ENCODE measurements at regions not wholly inside any gene's neighbourhood (a gene's known extent, or its start where the extent isn't known, plus 50 kb on each side); places are given as distances from the start of the nearest gene placed in this dataset.

DNA sequence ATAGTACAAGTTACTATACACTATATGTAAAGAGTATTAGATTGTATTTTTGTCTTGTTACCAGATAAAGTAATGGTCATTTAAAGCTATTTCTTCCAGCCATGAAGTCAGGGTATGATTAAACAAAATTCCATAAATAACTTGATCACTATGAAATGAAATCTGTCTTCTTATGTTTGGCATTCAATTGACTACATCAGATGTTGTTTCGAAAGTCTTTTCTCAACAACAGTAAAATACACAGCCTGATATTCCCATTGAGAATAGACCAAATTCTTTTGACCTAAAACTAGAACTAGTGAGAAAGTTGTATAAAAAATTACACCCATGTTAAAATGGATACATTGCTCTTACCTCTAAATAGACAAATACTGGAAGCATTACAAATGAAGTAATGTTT, 134.6 kb upstream of the ADAMTS5 start:
- H3K9ac ChIP-seq (ENCODE audit: low read length): no peak overlapping the region
- TF ChIP-seq CTCF (IDR thresholded peaks at IDR 0.05; ENCODE audit: insufficient read depth, low read length, poor library complexity, severe bottlenecking): no peak
- no peak for TF ChIP-seq EZH2phosphoT487 (conservative IDR thresholded peaks at IDR 0.05; ENCODE audit: low read length)
- H3K27ac ChIP-seq (ENCODE audit: low read depth, low read length): no peak overlapping the region
- H3K79me2 ChIP-seq (ENCODE audit: insufficient read depth, low read length): no peaks in the 10 kb centered on the region
- H3K9me3 ChIP-seq (ENCODE audit: insufficient read depth, low read length): no peaks in the 10 kb centered on the region
- no peaks in the 10 kb centered on the region for H3K36me3 ChIP-seq (ENCODE audit: low read length)
- H2AFZ ChIP-seq (ENCODE audit: low read depth, low read length, severe bottlenecking): no peak overlapping the region
- no peaks in the 10 kb centered on the region for H4K20me1 ChIP-seq (ENCODE audit: low read depth, low read length)
- H3F3A ChIP-seq (ENCODE audit: insufficient read depth): no peaks in the 10 kb centered on the region
- H3K9me2 ChIP-seq (replicated peaks; ENCODE audit: insufficient read depth, low read length): no peaks in the 10 kb centered on the region
- no peak overlapping the region for H3K4me2 ChIP-seq (ENCODE audit: low read depth, low read length, poor library complexity, severe bottlenecking)
- no peaks in the 10 kb centered on the region for H3K27me3 ChIP-seq (ENCODE audit: low read length)
- H3K4me3 ChIP-seq (ENCODE audit: insufficient read depth, low read length, poor library complexity, severe bottlenecking): no peak overlapping the region

DNA sequence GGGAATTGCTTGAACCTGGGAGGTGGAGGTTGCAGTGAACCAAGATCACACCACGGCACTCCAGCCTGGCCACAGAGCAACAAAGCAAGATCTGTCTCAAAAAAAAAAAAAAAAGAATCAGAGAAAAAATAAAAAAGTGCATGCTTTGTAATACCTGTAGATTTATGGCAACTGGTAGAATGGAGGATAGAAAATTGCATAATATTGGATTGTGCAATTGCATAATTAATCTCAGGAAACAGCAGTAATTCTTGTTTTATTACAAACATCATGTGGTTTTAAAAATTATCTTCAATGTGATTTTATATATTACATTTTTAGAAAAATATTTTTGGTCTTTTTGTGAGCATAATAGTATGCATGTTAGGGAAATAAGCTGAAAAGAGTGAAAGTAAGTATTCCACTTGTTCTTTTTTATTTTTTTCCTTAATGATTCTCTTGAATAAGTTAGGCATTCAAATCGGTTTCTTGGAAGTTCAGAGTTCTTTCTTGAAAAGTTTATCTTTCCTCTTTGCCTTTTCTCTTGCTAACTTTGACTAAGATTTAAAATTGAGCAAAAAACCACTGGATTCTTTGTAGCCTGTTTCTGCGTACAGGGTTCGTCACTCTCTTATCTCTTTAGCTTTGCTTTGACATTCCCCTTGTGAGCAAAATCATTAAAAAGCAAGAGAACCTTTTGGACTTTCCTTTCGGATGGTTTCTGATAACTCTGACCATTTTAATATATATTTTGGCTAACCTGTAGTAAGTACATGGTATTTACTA, 127.5 kb upstream of the ADAMTS5 start:
- Histone ChIP-seq H3K9me3 (ENCODE audit: insufficient read depth, low read length) (no peaks in the 10 kb centered on the region), H2AFZ (ENCODE audit: low read depth, low read length, severe bottlenecking) (no peak overlapping the region), H3K36me3 (ENCODE audit: low read length) (no peaks in the 10 kb centered on the region), H4K20me1 (ENCODE audit: low read depth, low read length) (no peaks in the 10 kb centered on the region), H3F3A (ENCODE audit: insufficient read depth) (no peaks in the 10 kb centered on the region), H3K4me3 (ENCODE audit: insufficient read depth, low read length, poor library complexity, severe bottlenecking) (no peak overlapping the region), H3K4me2 (ENCODE audit: low read depth, low read length, poor library complexity, severe bottlenecking) (no peak overlapping the region), H3K9ac (ENCODE audit: low read length) (no peak overlapping the region), H3K9me2 (replicated peaks; ENCODE audit: insufficient read depth, low read length) (no peaks in the 10 kb centered on the region), H3K79me2 (ENCODE audit: insufficient read depth, low read length) (no peaks in the 10 kb centered on the region), H3K27ac (ENCODE audit: low read depth, low read length) (no peak overlapping the region), H3K27me3 (ENCODE audit: low read length) (no peaks in the 10 kb centered on the region)
- TF ChIP-seq CTCF (IDR thresholded peaks at IDR 0.05; ENCODE audit: insufficient read depth, low read length, poor library complexity, severe bottlenecking) (no peak), EZH2phosphoT487 (conservative IDR thresholded peaks at IDR 0.05; ENCODE audit: low read length) (no peak)

GRCh38 chr21:27086630-27087029, 119.7 kb upstream of the ADAMTS5 start:
- no peaks in the 10 kb centered on the region for H3K9me3 ChIP-seq (ENCODE audit: insufficient read depth, low read length)
- H3F3A ChIP-seq (ENCODE audit: insufficient read depth): no peaks in the 10 kb centered on the region
- H3K36me3 ChIP-seq (ENCODE audit: low read length): no peaks in the 10 kb centered on the region
- no peaks in the 10 kb centered on the region for H3K79me2 ChIP-seq (ENCODE audit: insufficient read depth, low read length)
- no peaks in the 10 kb centered on the region for H3K27me3 ChIP-seq (ENCODE audit: low read length)
- H2AFZ ChIP-seq (ENCODE audit: low read depth, low read length, severe bottlenecking): no peak overlapping the region
- H3K4me3 ChIP-seq (ENCODE audit: insufficient read depth, low read length, poor library complexity, severe bottlenecking): no peak overlapping the region
- H3K27ac ChIP-seq (ENCODE audit: low read depth, low read length): no peak overlapping the region
- H3K4me2 ChIP-seq (ENCODE audit: low read depth, low read length, poor library complexity, severe bottlenecking): no peak overlapping the region
- no peaks in the 10 kb centered on the region for H4K20me1 ChIP-seq (ENCODE audit: low read depth, low read length)
- no peaks in the 10 kb centered on the region for H3K9me2 ChIP-seq (replicated peaks; ENCODE audit: insufficient read depth, low read length)
- no peak for TF ChIP-seq CTCF (IDR thresholded peaks at IDR 0.05; ENCODE audit: insufficient read depth, low read length, poor library complexity, severe bottlenecking)
- no peak for TF ChIP-seq EZH2phosphoT487 (conservative IDR thresholded peaks at IDR 0.05; ENCODE audit: low read length)
- H3K9ac ChIP-seq (ENCODE audit: low read length): no peak overlapping the region
